OCI-LY7 (cell line): ENCODE measurements at regions not wholly inside any gene's neighbourhood (a gene's known extent, or its start where the extent isn't known, plus 50 kb on each side); places are given as distances from the start of the nearest gene placed in this dataset.

Source experiments
- BruUV-seq: library from RNA; stranded (reverse); fragments of 400-500 nt; replicated peaks from 2 replicates; lab custom pipeline; 2021; lab: Mats Ljungman, UMichigan
- CTCF ChIA-PET: fragments of 300-600 bp; sonication (Branson Sonifier 250); formaldehyde crosslinking; loops from one replicate; lab custom pipeline; 2022; ENCODE audit warnings: antibody characterized with exemption; ENCODE audit not compliant: unreplicated experiment; lab: Charles Lee
- POLR2A ChIA-PET: fragments of 300-600 bp; sonication (Branson Sonifier 250); formaldehyde crosslinking; loops from one replicate; lab custom pipeline; 2022; ENCODE audit warnings: antibody characterized with exemption; lab: Charles Lee
- DNase-seq: peaks from one replicate; pipeline ENCODE4 v3.0.0-alpha.2; 2015; ENCODE audit warnings: low spot score
- H2AFZ ChIP-seq: fragments of 200-600 bp; sonication (generic), shearing (Covaris generic); 2 replicates; pipeline ENCODE4 v1.6.1; 2014; ENCODE audit warnings: mild to moderate bottlenecking, antibody characterized with exemption, low read length, moderate library complexity
- H3K27ac ChIP-seq: fragments of 200-600 bp; sonication (generic); 2 replicates; pipeline ENCODE4 v1.5.1; 2014; ENCODE audit warnings: mixed run types, low read depth, mild to moderate bottlenecking, moderate library complexity, low read length, inconsistent platforms; ENCODE audit not compliant: poor library complexity, severe bottlenecking
- H3K36me3 ChIP-seq: fragments of 200-600 bp; sonication (generic); 2 replicates; pipeline ENCODE4 v1.6.1; 2014; ENCODE audit warnings: mild to moderate bottlenecking, antibody characterized with exemption, low read length, moderate library complexity, mixed read lengths; ENCODE audit not compliant: insufficient read depth
- H3K4me1 ChIP-seq: fragments of 200-600 bp; sonication (generic); 2 replicates; pipeline ENCODE4 v1.5.1; 2014; ENCODE audit warnings: mild to moderate bottlenecking, low read length; ENCODE audit not compliant: insufficient read depth, poor library complexity, severe bottlenecking
- H3K4me2 ChIP-seq: fragments of 200-600 bp; sonication (generic); 2 replicates; pipeline ENCODE4 v1.6.1; 2014; ENCODE audit warnings: mild to moderate bottlenecking, low read length
- H3K4me3 ChIP-seq: fragments of 200-600 bp; sonication (generic); 2 replicates; pipeline ENCODE4 v1.5.1; 2014; ENCODE audit warnings: mild to moderate bottlenecking, low read depth, low read length; ENCODE audit not compliant: poor library complexity, severe bottlenecking
- H3K79me2 ChIP-seq: fragments of 200-600 bp; sonication (generic); 2 replicates; pipeline ENCODE4 v1.6.1; 2016; ENCODE audit warnings: low read depth, mild to moderate bottlenecking, low read length, moderate library complexity, mixed read lengths; ENCODE audit not compliant: insufficient read depth
- H3K9me2 ChIP-seq: fragments of 200-600 bp; sonication (generic); 2 replicates; pipeline ENCODE4 v1.6.1; 2016; ENCODE audit warnings: mild to moderate bottlenecking, low read length, mixed read lengths; ENCODE audit not compliant: insufficient read depth
- H3K9me3 ChIP-seq: fragments of 200-600 bp; sonication (generic); 2 replicates; pipeline ENCODE4 v1.6.1; 2014; ENCODE audit warnings: mild to moderate bottlenecking, mixed run types, low read length, mixed read lengths
- H4K20me1 ChIP-seq: fragments of 200-600 bp; sonication (generic); 2 replicates; pipeline ENCODE4 v1.6.1; 2014; ENCODE audit warnings: mild to moderate bottlenecking, antibody characterized with exemption, low read length, moderate library complexity, mixed read lengths; ENCODE audit not compliant: insufficient read depth
- CTCF ChIP-seq: fragments of 200-600 bp; sonication (generic); conservative IDR thresholded peaks from 2 replicates; pipeline ENCODE4 v1.5.1; 2014; ENCODE audit warnings: mild to moderate bottlenecking, antibody characterized with exemption, low read length, moderate library complexity, mixed read lengths
- EZH2phosphoT487 ChIP-seq: fragments of 200-600 bp; sonication (generic); IDR thresholded peaks from 2 replicates; pipeline ENCODE4 v1.6.1; 2018; ENCODE audit warnings: low read depth, borderline replicate concordance, mild to moderate bottlenecking, mixed run types, antibody characterized with exemption, low read length, moderate library complexity, mixed read lengths
- intact Hi-C: fragments of 100-400 bp; cut with micrococcal nuclease; formaldehyde crosslinking; loops from one replicate; pipeline ENCODE4 v1.10.0; 2022; ENCODE audit not compliant: unreplicated experiment

GRCh38 chr11:90564531-90564930 lies 341.7 kb upstream of the CHORDC1 start:
- Histone ChIP-seq H2AFZ (no peak overlapping the region), H3K9me3 (no peaks in the 10 kb centered on the region), H3K4me2 (no peak overlapping the region), H3K36me3 (no peaks in the 10 kb centered on the region), H3K79me2 (no peaks in the 10 kb centered on the region), H3K4me1 (no peaks in the 10 kb centered on the region), H3K27ac (no peak overlapping the region), H4K20me1 (no peaks in the 10 kb centered on the region), H3K9me2 (no peaks in the 10 kb centered on the region), H3K4me3 (no peak overlapping the region)
- no peak for DNase-seq
- intact Hi-C loops, result no loop called here
- CTCF ChIA-PET, result no interaction called here
- no TSS peak for BruUV-seq
- TF ChIP-seq EZH2phosphoT487 (no peak), CTCF (no peak)
- POLR2A ChIA-PET, result no interaction called here

- TF ChIP-seq CTCF (no peak), EZH2phosphoT487 (no peak)
Measured at GRCh38 chr11:90558328-90558865, 335.5 kb upstream of the CHORDC1 start.

GRCh38 chr11:90556606-90557005 lies 333.8 kb upstream of the CHORDC1 start:
- Histone ChIP-seq H3K79me2 (no peaks in the 10 kb centered on the region), H2AFZ (no peak overlapping the region), H3K36me3 (no peaks in the 10 kb centered on the region), H3K4me3 (no peak overlapping the region), H3K9me2 (no peaks in the 10 kb centered on the region), H3K4me2 (no peak overlapping the region), H4K20me1 (no peaks in the 10 kb centered on the region), H3K4me1 (no peaks in the 10 kb centered on the region), H3K9me3 (no peaks in the 10 kb centered on the region), H3K27ac (no peak overlapping the region)
- DNase-seq, result no peak
- POLR2A ChIA-PET, result interaction anchor here (0.5 kb wide), 1 partner anchor 172 kb away, joined by 5 read pairs; no protein-coding TSS in a partner anchor
- TF ChIP-seq EZH2phosphoT487 (no peak), CTCF (no peak)
- CTCF ChIA-PET, result no interaction called here
- intact Hi-C loops, result no loop called here
- no TSS peak for BruUV-seq

More at GRCh38 chr11:90558328-90558865, 335.5 kb upstream of the CHORDC1 start:
- Histone ChIP-seq H3K9me3 (no peaks in the 10 kb centered on the region), H3K4me3 (no peak overlapping the region), H3K36me3 (no peaks in the 10 kb centered on the region), H3K79me2 (no peaks in the 10 kb centered on the region), H2AFZ (no peak overlapping the region), H3K4me2 (no peak overlapping the region), H4K20me1 (no peaks in the 10 kb centered on the region), H3K27ac (no peak overlapping the region), H3K9me2 (no peaks in the 10 kb centered on the region), H3K4me1 (no peaks in the 10 kb centered on the region)
- no peak for DNase-seq
- ChIA-PET POLR2A (interaction anchor here (1.0 kb wide), 1 partner anchor 36 kb away, joined by 3 read pairs; no protein-coding TSS in a partner anchor), CTCF (no interaction called here)
- intact Hi-C loops, result no loop called here
- BruUV-seq, result no TSS peak
